ENCODE measurements at regions not wholly inside any gene's neighbourhood (a gene's known extent, or its start where the extent isn't known, plus 50 kb on each side); places are given as distances from the start of the nearest gene placed in this dataset.

DNA sequence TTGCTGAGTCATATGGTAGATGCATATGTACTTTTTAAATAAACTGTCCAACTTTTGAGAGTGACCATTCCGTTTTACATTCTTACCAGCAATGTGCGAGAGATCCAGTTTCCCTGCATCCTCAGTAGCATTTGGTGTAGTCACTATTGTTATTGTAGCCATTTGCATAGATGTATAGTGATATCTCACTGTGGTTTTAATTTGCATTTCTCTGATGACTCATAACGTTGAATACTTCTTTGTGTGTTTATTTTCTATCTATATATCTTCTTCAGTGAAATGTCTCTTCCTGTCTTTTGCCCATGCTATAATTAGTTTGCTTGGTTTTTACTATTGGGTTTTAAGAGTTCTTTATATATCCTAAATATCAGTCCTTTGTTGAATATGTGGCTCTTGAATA, 255.7 kb upstream of the GRM7 start:
- Histone ChIP-seq H4K20me1 (ENCODE audit: insufficient read depth) (no peaks in the 10 kb centered on the region), H3K9me2 (ENCODE audit: insufficient read depth) (no peaks in the 10 kb centered on the region), H3K79me2 (ENCODE audit: low read depth) (no peaks in the 10 kb centered on the region), H3K9me3 (ENCODE audit: insufficient read depth, low read depth) (no peaks in the 10 kb centered on the region), H3K4me1 (replicated peaks; ENCODE audit: insufficient read depth) (no peaks in the 10 kb centered on the region), H3K27me3 (ENCODE audit: insufficient read depth, low read depth) (no peaks in the 10 kb centered on the region), H3K27ac (no peak overlapping the region), H3K36me3 (ENCODE audit: low read depth) (no peaks in the 10 kb centered on the region), H3F3A (ENCODE audit: insufficient read depth, low read depth) (no peaks in the 10 kb centered on the region), H3K4me2 (no peak overlapping the region), H2AFZ (no peak overlapping the region), H3K4me3 (no peak overlapping the region)
- BruUV-seq (replicated peaks) = no TSS peak
- ChIA-PET CTCF (no interaction called here), POLR2A (ENCODE audit: unreplicated experiment) (no interaction called here)
- intact Hi-C loops (cut with micrococcal nuclease; ENCODE audit: unreplicated experiment) = no loop called here
- DNase-seq = no peak
- no peak for TF ChIP-seq CTCF (conservative IDR thresholded peaks at IDR 0.05)
- no peak for TF ChIP-seq EZH2 (IDR thresholded peaks at IDR 0.05; ENCODE audit: low read depth)

DNA sequence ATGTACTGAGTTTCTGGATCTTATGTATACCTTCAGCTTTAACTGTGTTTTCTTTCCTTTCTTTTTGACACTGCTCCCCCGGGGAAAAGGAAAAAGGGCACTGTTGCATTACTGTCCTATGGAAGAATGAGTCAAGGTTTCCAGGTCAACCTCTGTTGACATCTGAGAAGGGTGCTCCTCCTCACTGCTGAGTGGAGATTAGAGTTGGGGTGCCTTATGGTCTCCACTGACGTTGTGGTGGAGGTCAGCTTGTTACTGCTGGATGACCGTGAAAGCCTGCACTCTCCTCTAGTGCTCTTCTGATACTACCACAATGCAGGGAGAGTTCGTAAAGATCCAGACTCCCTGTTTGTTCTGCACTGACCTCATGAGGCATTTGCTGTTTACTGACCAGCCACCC, 252.1 kb upstream of the GRM7 start:
- ChIA-PET CTCF (no interaction called here), POLR2A (ENCODE audit: unreplicated experiment) (no interaction called here)
- no peak overlapping the region for H3K4me2 ChIP-seq
- H3F3A ChIP-seq (ENCODE audit: insufficient read depth, low read depth) = no peaks in the 10 kb centered on the region
- no peaks in the 10 kb centered on the region for H3K79me2 ChIP-seq (ENCODE audit: low read depth)
- H3K9me3 ChIP-seq (ENCODE audit: insufficient read depth, low read depth) = no peaks in the 10 kb centered on the region
- intact Hi-C loops (cut with micrococcal nuclease; ENCODE audit: unreplicated experiment) = no loop called here
- H3K4me3 ChIP-seq = no peak overlapping the region
- no TSS peak for BruUV-seq (replicated peaks)
- no peaks in the 10 kb centered on the region for H3K9me2 ChIP-seq (ENCODE audit: insufficient read depth)
- no peaks in the 10 kb centered on the region for H3K4me1 ChIP-seq (replicated peaks; ENCODE audit: insufficient read depth)
- no peaks in the 10 kb centered on the region for H3K27me3 ChIP-seq (ENCODE audit: insufficient read depth, low read depth)
- H3K27ac ChIP-seq = no peak overlapping the region
- TF ChIP-seq CTCF (conservative IDR thresholded peaks at IDR 0.05) (no peak), EZH2 (IDR thresholded peaks at IDR 0.05; ENCODE audit: low read depth) (no peak)
- DNase-seq = no peak
- no peaks in the 10 kb centered on the region for H3K36me3 ChIP-seq (ENCODE audit: low read depth)
- H4K20me1 ChIP-seq (ENCODE audit: insufficient read depth) = no peaks in the 10 kb centered on the region
- H2AFZ ChIP-seq = no peak overlapping the region

DNA sequence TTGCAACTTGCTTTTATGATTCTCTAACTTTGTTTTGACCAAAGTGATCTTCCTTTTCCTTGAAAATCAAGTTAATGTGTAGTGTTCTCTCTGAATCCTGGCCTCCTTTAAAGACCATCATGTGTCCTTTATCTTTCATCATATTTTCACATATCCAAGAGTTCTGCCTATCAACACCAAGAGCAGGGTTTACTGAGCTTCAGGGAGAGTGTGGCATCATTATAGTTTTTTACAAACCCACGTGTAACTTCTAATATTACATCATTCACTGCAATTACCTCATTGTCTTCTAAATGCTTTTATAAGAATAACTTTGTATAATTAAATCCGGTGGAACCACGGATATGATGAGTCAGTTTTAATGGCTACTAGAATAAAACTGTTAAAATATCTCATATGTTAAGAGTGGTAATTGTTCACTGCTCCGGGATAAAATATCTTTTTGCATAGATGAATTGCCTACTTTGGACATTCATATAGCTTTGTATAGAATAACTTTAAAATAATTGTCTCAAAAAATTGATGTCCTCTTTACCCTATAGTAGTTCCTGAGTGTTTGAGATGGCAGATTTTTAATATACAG, 248.8 kb upstream of the GRM7 start:
- no peak overlapping the region for H3K4me3 ChIP-seq
- H3K4me2 ChIP-seq = no peak overlapping the region
- DNase-seq = no peak
- H3K9me3 ChIP-seq (ENCODE audit: insufficient read depth, low read depth) = no peaks in the 10 kb centered on the region
- H2AFZ ChIP-seq = no peak overlapping the region
- H3K79me2 ChIP-seq (ENCODE audit: low read depth) = no peaks in the 10 kb centered on the region
- H4K20me1 ChIP-seq (ENCODE audit: insufficient read depth) = no peaks in the 10 kb centered on the region
- H3K9me2 ChIP-seq (ENCODE audit: insufficient read depth) = no peaks in the 10 kb centered on the region
- no peak overlapping the region for H3K27ac ChIP-seq
- no peaks in the 10 kb centered on the region for H3F3A ChIP-seq (ENCODE audit: insufficient read depth, low read depth)
- ChIA-PET CTCF (no interaction called here), POLR2A (ENCODE audit: unreplicated experiment) (no interaction called here)
- no TSS peak for BruUV-seq (replicated peaks)
- no peaks in the 10 kb centered on the region for H3K4me1 ChIP-seq (replicated peaks; ENCODE audit: insufficient read depth)
- intact Hi-C loops (cut with micrococcal nuclease; ENCODE audit: unreplicated experiment) = no loop called here
- TF ChIP-seq EZH2 (IDR thresholded peaks at IDR 0.05; ENCODE audit: low read depth) = no peak
- TF ChIP-seq CTCF (conservative IDR thresholded peaks at IDR 0.05) = no peak
- H3K36me3 ChIP-seq (ENCODE audit: low read depth) = no peaks in the 10 kb centered on the region
- H3K27me3 ChIP-seq (ENCODE audit: insufficient read depth, low read depth) = no peaks in the 10 kb centered on the region
